KMS-11 (cell line): ENCODE measurements at regions not wholly inside any gene's neighbourhood (a gene's known extent, or its start where the extent isn't known, plus 50 kb on each side); places are given as distances from the start of the nearest gene placed in this dataset.

ENCODE experiments used
- H2AFZ ChIP-seq: fragments of 200-600 bp; sonication (generic); 2 replicates; pipeline ENCODE4 v1.6.1; 2016; ENCODE audit warnings: antibody characterized with exemption, mixed run types, low read depth
- H3K27ac ChIP-seq: fragments of 200-600 bp; sonication (generic); 2 replicates; pipeline ENCODE4 v1.6.1; 2016; ENCODE audit warnings: mild to moderate bottlenecking, mixed run types
- H3K27me3 ChIP-seq: fragments of 200-600 bp; sonication (generic); 2 replicates; pipeline ENCODE4 v1.6.1; 2017; ENCODE audit warnings: mild to moderate bottlenecking, low read depth, mixed run types, moderate library complexity; ENCODE audit not compliant: insufficient read depth
- H3K36me3 ChIP-seq: fragments of 200-600 bp; sonication (generic); 2 replicates; pipeline ENCODE4 v1.6.1; 2017; ENCODE audit warnings: mild to moderate bottlenecking, mixed run types; ENCODE audit not compliant: insufficient read depth
- H3K4me1 ChIP-seq: fragments of 200-600 bp; sonication (generic); 2 replicates; pipeline ENCODE4 v1.6.1; 2016; ENCODE audit warnings: mild to moderate bottlenecking, low read depth, mixed run types; ENCODE audit not compliant: poor library complexity, severe bottlenecking
- H3K4me2 ChIP-seq: fragments of 200-600 bp; sonication (generic); 2 replicates; pipeline ENCODE4 v1.7.0; 2016; ENCODE audit warnings: mild to moderate bottlenecking, mixed run types
- H3K4me3 ChIP-seq: fragments of 200-600 bp; sonication (generic); IDR thresholded peaks from 2 replicates; pipeline ENCODE4 v1.6.1; 2017; ENCODE audit warnings: low read depth, low read length, mixed read lengths; ENCODE audit not compliant: insufficient read depth
- H3K79me2 ChIP-seq: fragments of 200-600 bp; sonication (generic); 2 replicates; pipeline ENCODE4 v1.6.1; 2016; ENCODE audit warnings: low read depth, mixed run types; ENCODE audit not compliant: insufficient read depth
- H3K9ac ChIP-seq: fragments of 200-600 bp; sonication (generic); 2 replicates; pipeline ENCODE4 v1.6.1; 2016; ENCODE audit warnings: mild to moderate bottlenecking, mixed run types
- H4K20me1 ChIP-seq: fragments of 200-600 bp; sonication (generic); 2 replicates; pipeline ENCODE4 v1.6.1; 2016; ENCODE audit warnings: mild to moderate bottlenecking, mixed run types; ENCODE audit not compliant: insufficient read depth
- TF ChIP-seq, protein P1 (sequence below): fragments of 200-600 bp; sonication (generic); conservative IDR thresholded peaks from 2 replicates; pipeline ENCODE4 v1.6.1; 2017; ENCODE audit warnings: low read depth, mild to moderate bottlenecking, antibody characterized with exemption, low read length, moderate library complexity, mixed read lengths

DNA sequence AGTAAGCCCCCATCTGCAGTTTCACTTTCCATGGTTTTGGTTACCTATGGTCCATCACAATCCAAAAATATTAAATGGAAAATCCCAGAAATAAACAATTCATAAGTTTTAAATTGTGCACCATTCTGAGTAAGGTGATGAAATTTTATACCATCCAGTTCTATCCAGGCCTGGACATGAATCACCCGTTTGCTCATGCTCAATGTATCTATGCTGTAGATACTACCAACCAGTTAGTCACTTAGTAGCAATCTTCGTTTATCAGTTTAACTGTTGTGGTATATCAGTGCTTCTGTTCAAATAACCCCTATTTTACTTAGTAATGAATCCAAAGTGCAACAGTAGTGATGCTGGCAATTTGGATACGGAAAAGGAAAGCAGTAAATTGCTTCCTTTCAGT is 381.9 kb upstream of the AGTR1 start:
- no peaks in the 10 kb centered on the region for H4K20me1 ChIP-seq
- no peak overlapping the region for H3K4me3 ChIP-seq
- no peak overlapping the region for H3K4me2 ChIP-seq
- H3K36me3 ChIP-seq, result no peaks in the 10 kb centered on the region
- TF ChIP-seq, protein P1, sequence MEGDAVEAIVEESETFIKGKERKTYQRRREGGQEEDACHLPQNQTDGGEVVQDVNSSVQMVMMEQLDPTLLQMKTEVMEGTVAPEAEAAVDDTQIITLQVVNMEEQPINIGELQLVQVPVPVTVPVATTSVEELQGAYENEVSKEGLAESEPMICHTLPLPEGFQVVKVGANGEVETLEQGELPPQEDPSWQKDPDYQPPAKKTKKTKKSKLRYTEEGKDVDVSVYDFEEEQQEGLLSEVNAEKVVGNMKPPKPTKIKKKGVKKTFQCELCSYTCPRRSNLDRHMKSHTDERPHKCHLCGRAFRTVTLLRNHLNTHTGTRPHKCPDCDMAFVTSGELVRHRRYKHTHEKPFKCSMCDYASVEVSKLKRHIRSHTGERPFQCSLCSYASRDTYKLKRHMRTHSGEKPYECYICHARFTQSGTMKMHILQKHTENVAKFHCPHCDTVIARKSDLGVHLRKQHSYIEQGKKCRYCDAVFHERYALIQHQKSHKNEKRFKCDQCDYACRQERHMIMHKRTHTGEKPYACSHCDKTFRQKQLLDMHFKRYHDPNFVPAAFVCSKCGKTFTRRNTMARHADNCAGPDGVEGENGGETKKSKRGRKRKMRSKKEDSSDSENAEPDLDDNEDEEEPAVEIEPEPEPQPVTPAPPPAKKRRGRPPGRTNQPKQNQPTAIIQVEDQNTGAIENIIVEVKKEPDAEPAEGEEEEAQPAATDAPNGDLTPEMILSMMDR, result no peak
- peaks cover 23% of the 10 kb centered on the region for H3K4me1 ChIP-seq
- no peak overlapping the region for H3K9ac ChIP-seq
- H3K79me2 ChIP-seq, result no peaks in the 10 kb centered on the region
- H3K27me3 ChIP-seq, result no peaks in the 10 kb centered on the region
- no peak overlapping the region for H3K27ac ChIP-seq
- H2AFZ ChIP-seq, result no peak overlapping the region

DNA sequence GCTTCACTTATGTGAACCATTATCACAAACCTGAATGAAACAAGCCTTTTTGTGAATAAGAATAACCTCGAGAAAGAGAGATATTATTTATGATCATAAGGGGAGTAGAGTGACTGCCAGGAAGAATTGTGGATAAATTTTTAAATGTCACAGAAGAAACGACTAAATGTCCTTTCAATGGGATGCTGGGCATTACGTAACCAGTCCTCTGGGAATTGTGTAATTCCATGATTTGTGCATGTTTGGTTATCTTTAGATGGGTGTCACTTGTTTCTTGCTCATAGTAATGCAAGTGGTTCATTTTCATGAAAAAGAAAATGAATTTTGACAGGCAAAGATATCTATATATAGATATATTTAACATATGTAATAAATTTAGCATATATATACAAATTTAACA is 379.5 kb upstream of the AGTR1 start:
- no peak overlapping the region for H3K4me2 ChIP-seq
- peaks cover 28% of the 10 kb centered on the region for H3K4me1 ChIP-seq
- no peaks in the 10 kb centered on the region for H3K79me2 ChIP-seq
- H4K20me1 ChIP-seq, result no peaks in the 10 kb centered on the region
- no peaks in the 10 kb centered on the region for H3K27me3 ChIP-seq
- no peak overlapping the region for H2AFZ ChIP-seq
- no peaks in the 10 kb centered on the region for H3K36me3 ChIP-seq
- H3K9ac ChIP-seq, result no peak overlapping the region
- no peak overlapping the region for H3K4me3 ChIP-seq
- TF ChIP-seq, protein P1, result no peak
- H3K27ac ChIP-seq, result no peak overlapping the region

DNA sequence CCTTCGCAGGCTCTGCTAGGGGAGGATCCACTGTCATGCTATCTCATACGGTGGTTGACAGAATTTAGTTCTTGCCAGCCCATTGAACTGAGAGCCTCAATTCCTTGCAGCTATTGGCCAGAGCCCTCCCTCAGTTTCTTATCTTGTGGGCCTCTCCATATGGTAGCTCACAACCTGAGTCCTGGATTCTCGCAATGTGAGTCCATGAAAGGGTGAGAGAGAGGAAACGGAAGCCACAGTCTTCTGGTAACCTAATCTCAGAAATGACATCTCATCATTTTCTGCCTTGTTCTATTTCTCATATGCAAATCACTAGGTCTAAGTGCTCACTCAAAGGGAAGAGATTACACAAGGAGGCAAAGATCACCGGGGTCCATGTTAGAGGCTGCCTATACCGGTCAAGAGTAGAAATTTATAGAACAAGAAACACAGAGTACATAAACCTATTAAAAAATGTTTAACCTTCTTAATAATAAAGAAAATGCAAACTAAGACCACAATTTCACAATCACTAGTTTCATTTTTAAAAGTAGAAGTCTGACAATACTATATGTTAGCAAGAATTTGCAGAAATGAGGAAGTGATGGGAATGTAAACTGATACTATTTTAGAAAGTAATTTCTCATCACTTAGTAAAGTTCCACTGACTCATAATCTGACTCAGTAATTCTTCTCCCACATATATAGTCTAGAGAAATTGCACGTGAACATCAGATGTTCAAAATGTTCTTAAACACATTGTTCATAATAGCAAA is 378.4 kb upstream of the AGTR1 start:
- Histone ChIP-seq H3K27ac (peak overlapping the region; percentile 48), H3K4me3 (peak overlapping the region; percentile 69), H2AFZ (peak overlapping the region; percentile 17; the same call in 1 of the 2 replicates), H3K4me1 (peaks cover 28% of the 10 kb centered on the region), H3K9ac (0 out of 2 replicates have a peak overlapping the region, but pooled peaks have one; percentile 0), H3K27me3 (no peaks in the 10 kb centered on the region), H3K36me3 (no peaks in the 10 kb centered on the region), H4K20me1 (no peaks in the 10 kb centered on the region), H3K4me2 (peak overlapping the region; percentile 90), H3K79me2 (no peaks in the 10 kb centered on the region)
- TF ChIP-seq, protein P1, result no peak

DNA sequence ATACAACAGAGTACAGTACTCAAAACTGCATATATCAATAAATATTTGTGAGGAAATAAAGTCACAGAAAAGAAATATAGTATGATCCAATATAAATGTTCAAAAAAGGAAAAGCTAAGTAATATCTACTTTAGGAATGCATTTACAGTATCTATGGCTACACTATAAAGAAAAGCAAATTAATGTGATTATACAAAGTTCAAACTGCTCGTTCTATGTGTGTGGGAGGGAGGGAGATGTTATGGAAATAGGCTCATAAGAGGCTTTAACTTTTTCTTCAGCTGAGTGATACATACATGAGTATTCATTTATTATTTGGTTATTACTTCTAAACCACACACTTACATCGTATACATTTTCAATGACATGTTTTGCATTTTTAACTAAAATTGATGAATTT is 377.7 kb upstream of the AGTR1 start:
- peak overlapping the region; percentile 17; the same call in 1 of the 2 replicates for H2AFZ ChIP-seq
- peak overlapping the region; percentile 90 for H3K4me2 ChIP-seq
- H3K36me3 ChIP-seq, result no peaks in the 10 kb centered on the region
- TF ChIP-seq, protein P1, result no peak
- peaks cover 28% of the 10 kb centered on the region for H3K4me1 ChIP-seq
- H3K27me3 ChIP-seq, result no peaks in the 10 kb centered on the region
- H4K20me1 ChIP-seq, result no peaks in the 10 kb centered on the region
- no peaks in the 10 kb centered on the region for H3K79me2 ChIP-seq
- H3K4me3 ChIP-seq, result peak overlapping the region; percentile 69
- H3K27ac ChIP-seq, result peak overlapping the region; percentile 48; the same call in 1 of the 2 replicates
- H3K9ac ChIP-seq, result 0 out of 2 replicates have a peak overlapping the region, but pooled peaks have one; percentile 0
